ENCODE measurements at regions not wholly inside any gene's neighbourhood (a gene's known extent, or its start where the extent isn't known, plus 50 kb on each side); places are given as distances from the start of the nearest gene placed in this dataset.

GRCh38 chr17:79427621-79428539 is 183.0 kb downstream of the RBFOX3 start:
- TF ChIP-seq CTCF (IDR thresholded peaks at IDR 0.05; ENCODE audit: control insufficient read depth, insufficient read depth, low read depth, low read length, missing control alignments), result no peak
- no peak for DNase-seq (ENCODE audit: low read depth)
- no peak overlapping the region for H3K4me3 ChIP-seq (ENCODE audit: control insufficient read depth, low read depth, low read length)

GRCh38 chr17:79425686-79426085 is 185.2 kb downstream of the RBFOX3 start:
- DNase-seq (ENCODE audit: low read depth), result no peak
- no peak for TF ChIP-seq CTCF (IDR thresholded peaks at IDR 0.05; ENCODE audit: control insufficient read depth, insufficient read depth, low read depth, low read length, missing control alignments)
- H3K4me3 ChIP-seq (ENCODE audit: control insufficient read depth, low read depth, low read length), result no peak overlapping the region

GRCh38 chr17:79424471-79425185 is 186.2 kb downstream of the RBFOX3 start:
- no peak for TF ChIP-seq CTCF (IDR thresholded peaks at IDR 0.05; ENCODE audit: control insufficient read depth, insufficient read depth, low read depth, low read length, missing control alignments)
- H3K4me3 ChIP-seq (ENCODE audit: control insufficient read depth, low read depth, low read length), result no peak overlapping the region
- DNase-seq (ENCODE audit: low read depth), result no peak

GRCh38 chr17:79423811-79424465 is 186.9 kb downstream of the RBFOX3 start:
- TF ChIP-seq CTCF (IDR thresholded peaks at IDR 0.05; ENCODE audit: control insufficient read depth, insufficient read depth, low read depth, low read length, missing control alignments), result no peak
- H3K4me3 ChIP-seq (ENCODE audit: control insufficient read depth, low read depth, low read length), result no peak overlapping the region
- DNase-seq (ENCODE audit: low read depth), result no peak

GRCh38 chr17:79422236-79422635 is 188.6 kb downstream of the RBFOX3 start:
- no peak overlapping the region for H3K4me3 ChIP-seq (ENCODE audit: control insufficient read depth, low read depth, low read length)
- DNase-seq (ENCODE audit: low read depth), result no peak
- TF ChIP-seq CTCF (IDR thresholded peaks at IDR 0.05; ENCODE audit: control insufficient read depth, insufficient read depth, low read depth, low read length, missing control alignments), result no peak

All from AG09309 (cell line).